ENCODE measurements at regions not wholly inside any gene's neighbourhood (a gene's known extent, or its start where the extent isn't known, plus 50 kb on each side); places are given as distances from the start of the nearest gene placed in this dataset.

GRCh38 chr13:107364658-107365057 lies 796.7 kb upstream of the ARGLU1 start:
- H2BK15ac ChIP-seq (ENCODE audit: low read depth, low read length), result no peak overlapping the region
- H3K14ac ChIP-seq (ENCODE audit: insufficient read depth, low read length), result no peak overlapping the region
- H4K5ac ChIP-seq (ENCODE audit: insufficient read length, low read depth, low read length), result no peak overlapping the region
- H3K27me3 ChIP-seq (ENCODE audit: insufficient read depth, low read length), result no peaks in the 10 kb centered on the region
- no peak overlapping the region for H3K4ac ChIP-seq (ENCODE audit: low read depth, low read length)
- H3K9me3 ChIP-seq (ENCODE audit: control insufficient read depth, low read depth, low read length), result no peaks in the 10 kb centered on the region
- H2BK12ac ChIP-seq (ENCODE audit: insufficient read length, low read depth, low read length), result no peak overlapping the region
- no peak for DNase-seq
- H3K79me2 ChIP-seq (ENCODE audit: insufficient read depth, low read length), result no peaks in the 10 kb centered on the region
- no peak overlapping the region for H3K18ac ChIP-seq (ENCODE audit: insufficient read length, low read depth, low read length)
- no peak overlapping the region for H2AFZ ChIP-seq (ENCODE audit: low read length)
- no peaks in the 10 kb centered on the region for H3K9me3 Mint-ChIP-seq
- TF ChIP-seq CTCF (conservative IDR thresholded peaks at IDR 0.05), result no peak
- no peak overlapping the region for H4K8ac ChIP-seq (replicated peaks; ENCODE audit: insufficient read length, low read depth, low read length)
- H3K27ac ChIP-seq (ENCODE audit: insufficient read length, low read depth, low read length), result no peak overlapping the region
- H3K9ac ChIP-seq (ENCODE audit: extremely low read depth, insufficient read length, low read length), result no peak overlapping the region
- H3T11ph ChIP-seq (ENCODE audit: low read length), result no peak overlapping the region
- no peak overlapping the region for H3K4me3 Mint-ChIP-seq
- H3K23me2 ChIP-seq (ENCODE audit: insufficient read length, low read depth, low read length, poor library complexity, severe bottlenecking), result no peaks in the 10 kb centered on the region
- no peak overlapping the region for H2AK5ac ChIP-seq (ENCODE audit: insufficient read length, low read length)
- H2BK5ac ChIP-seq (ENCODE audit: insufficient read length, low read length), result no peak overlapping the region
- H4K91ac ChIP-seq (ENCODE audit: insufficient read length, low read depth, low read length), result no peak overlapping the region
- no peaks in the 10 kb centered on the region; a peak in 1 of 7 replicates for H3K36me3 Mint-ChIP-seq (ENCODE audit: insufficient read depth in 1 of 3, low read depth in 3 of 3)
- no peaks in the 10 kb centered on the region for H4K20me1 ChIP-seq (ENCODE audit: control insufficient read depth, insufficient read depth, insufficient read length)
- WGBS (ENCODE audit: extremely low coverage, insufficient read length, low lambda C conversion rate), result no CpG with 5 or more reads among the region's 1 CpG
- H3K56ac ChIP-seq (ENCODE audit: insufficient read length, low read depth, low read length), result no peak overlapping the region
- H3K4me1 ChIP-seq (ENCODE audit: insufficient read depth, low read length), result no peaks in the 10 kb centered on the region
- H3K4me2 ChIP-seq (ENCODE audit: insufficient read depth, insufficient read length, low read length), result no peak overlapping the region
- no peak overlapping the region for H2BK120ac ChIP-seq (ENCODE audit: low read depth, low read length, poor library complexity, severe bottlenecking)
- no peak overlapping the region for H3K23ac ChIP-seq (ENCODE audit: insufficient read length, low read depth, low read length)
- peaks cover 7 to 9% of the 10 kb centered on the region in 2 experiments for H3K4me1 Mint-ChIP-seq
- no peaks in the 10 kb centered on the region for H3K79me1 ChIP-seq (ENCODE audit: insufficient read depth, low read depth, low read length, poor library complexity, severe bottlenecking)
- no peak overlapping the region for H2BK20ac ChIP-seq (ENCODE audit: low read depth, low read length, poor library complexity, severe bottlenecking)
- no peaks in the 10 kb centered on the region; the same call in 1 of the 2 replicates for H3K27me3 Mint-ChIP-seq (ENCODE audit: low read depth)
- no peak overlapping the region for H3K27ac Mint-ChIP-seq

Measured in H9 (cell line).